Fibroblast of villous mesenchyme (primary cell): ENCODE measurements at regions not wholly inside any gene's neighbourhood (a gene's known extent, or its start where the extent isn't known, plus 50 kb on each side); places are given as distances from the start of the nearest gene placed in this dataset.
"Not testable (repeated sequence)": the region's sequence is repeated elsewhere in the genome, so short reads cannot be mapped to it uniquely, and the experiment has no call there.

ENCODE experiments used
- DNase-seq: peaks from one replicate; pipeline ENCODE4 v3.0.0-alpha.2; 2010; ENCODE audit warnings: low read depth
- H3K4me3 ChIP-seq: 2 replicates; pipeline ENCODE4 v1.5.1; 2011; ENCODE audit warnings: low read depth, mild to moderate bottlenecking, low read length
- CTCF ChIP-seq: IDR thresholded peaks from 2 replicates; pipeline ENCODE4 v1.5.1; 2012; ENCODE audit warnings: low read depth, mild to moderate bottlenecking, low read length; ENCODE audit not compliant: insufficient read depth

- no peak for TF ChIP-seq CTCF
- H3K4me3 ChIP-seq, result no peak overlapping the region
- DNase-seq, result no peak
These were observed 50.8 kb upstream of the MCUR1 start for GRCh38 chr6:13865141-13865540.

GRCh38 chr6:13864669-13865068, 50.3 kb upstream of the MCUR1 start:
- DNase-seq, result not testable (repeated sequence)

More at GRCh38 chr6:13864669-13865068, 50.3 kb upstream of the MCUR1 start:
- not testable (repeated sequence) for H3K4me3 ChIP-seq
